ENCODE measurements at regions not wholly inside any gene's neighbourhood (a gene's known extent, or its start where the extent isn't known, plus 50 kb on each side); places are given as distances from the start of the nearest gene placed in this dataset.

- Histone ChIP-seq H3K4me2 (ENCODE audit: low read depth, low read length, poor library complexity, severe bottlenecking) (no peak overlapping the region), H3K4me1 (ENCODE audit: low read length) (no peaks in the 10 kb centered on the region), H3K79me2 (ENCODE audit: low read length) (no peaks in the 10 kb centered on the region), H3K27me3 (ENCODE audit: low read length) (no peaks in the 10 kb centered on the region), H3K9me3 (ENCODE audit: low read length) (no peaks in the 10 kb centered on the region), H3K4me3 (ENCODE audit: low read length) (no peak overlapping the region), H4K20me1 (ENCODE audit: insufficient read depth, low read depth, low read length) (no peaks in the 10 kb centered on the region), H2AFZ (ENCODE audit: low read length) (no peak overlapping the region), H3K36me3 (ENCODE audit: insufficient read depth, low read length) (no peaks in the 10 kb centered on the region), H3K27ac (ENCODE audit: low read length) (no peak overlapping the region), H3K9ac (ENCODE audit: low read length) (no peak overlapping the region), H3K9me2 (replicated peaks; ENCODE audit: insufficient read depth, low read length) (no peaks in the 10 kb centered on the region)
- no peak for DNase-seq
Observed at GRCh38 chr20:60233018-60233630, 274.9 kb downstream of the CDH26 start.

- no peak overlapping the region for H3K27ac ChIP-seq (ENCODE audit: low read length)
- no peaks in the 10 kb centered on the region for H3K36me3 ChIP-seq (ENCODE audit: insufficient read depth, low read length)
- no peaks in the 10 kb centered on the region for H3K79me2 ChIP-seq (ENCODE audit: low read length)
- H3K9ac ChIP-seq (ENCODE audit: low read length): no peak overlapping the region
- H3K4me3 ChIP-seq (ENCODE audit: low read length): no peak overlapping the region
- H3K4me1 ChIP-seq (ENCODE audit: low read length): no peaks in the 10 kb centered on the region
- no peak for DNase-seq
- H4K20me1 ChIP-seq (ENCODE audit: insufficient read depth, low read depth, low read length): no peaks in the 10 kb centered on the region
- H3K9me3 ChIP-seq (ENCODE audit: low read length): no peaks in the 10 kb centered on the region
- no peak overlapping the region for H2AFZ ChIP-seq (ENCODE audit: low read length)
- H3K4me2 ChIP-seq (ENCODE audit: low read depth, low read length, poor library complexity, severe bottlenecking): no peak overlapping the region
- H3K9me2 ChIP-seq (replicated peaks; ENCODE audit: insufficient read depth, low read length): no peaks in the 10 kb centered on the region
- no peaks in the 10 kb centered on the region for H3K27me3 ChIP-seq (ENCODE audit: low read length)
Observed at GRCh38 chr20:60236613-60237012, 278.4 kb downstream of the CDH26 start.

GRCh38 chr20:60237981-60238380 is 279.8 kb downstream of the CDH26 start:
- Histone ChIP-seq H3K27me3 (ENCODE audit: low read length) (no peaks in the 10 kb centered on the region), H3K9me2 (replicated peaks; ENCODE audit: insufficient read depth, low read length) (no peaks in the 10 kb centered on the region), H3K36me3 (ENCODE audit: insufficient read depth, low read length) (no peaks in the 10 kb centered on the region), H3K79me2 (ENCODE audit: low read length) (no peaks in the 10 kb centered on the region), H4K20me1 (ENCODE audit: insufficient read depth, low read depth, low read length) (no peaks in the 10 kb centered on the region), H3K9me3 (ENCODE audit: low read length) (no peaks in the 10 kb centered on the region), H3K27ac (ENCODE audit: low read length) (no peak overlapping the region), H3K4me2 (ENCODE audit: low read depth, low read length, poor library complexity, severe bottlenecking) (no peak overlapping the region), H3K4me1 (ENCODE audit: low read length) (no peaks in the 10 kb centered on the region), H3K9ac (ENCODE audit: low read length) (no peak overlapping the region), H2AFZ (ENCODE audit: low read length) (no peak overlapping the region), H3K4me3 (ENCODE audit: low read length) (no peak overlapping the region)
- DNase-seq: no peak

GRCh38 chr20:60238992-60239660 is 280.9 kb downstream of the CDH26 start:
- Histone ChIP-seq H3K36me3 (ENCODE audit: insufficient read depth, low read length) (no peaks in the 10 kb centered on the region), H3K27me3 (ENCODE audit: low read length) (no peaks in the 10 kb centered on the region), H3K9ac (ENCODE audit: low read length) (no peak overlapping the region), H3K27ac (ENCODE audit: low read length) (no peak overlapping the region), H3K4me3 (ENCODE audit: low read length) (no peak overlapping the region), H3K79me2 (ENCODE audit: low read length) (no peaks in the 10 kb centered on the region), H3K9me3 (ENCODE audit: low read length) (no peaks in the 10 kb centered on the region), H3K4me2 (ENCODE audit: low read depth, low read length, poor library complexity, severe bottlenecking) (no peak overlapping the region), H3K4me1 (ENCODE audit: low read length) (no peaks in the 10 kb centered on the region), H3K9me2 (replicated peaks; ENCODE audit: insufficient read depth, low read length) (no peaks in the 10 kb centered on the region), H4K20me1 (ENCODE audit: insufficient read depth, low read depth, low read length) (no peaks in the 10 kb centered on the region), H2AFZ (ENCODE audit: low read length) (no peak overlapping the region)
- no peak for DNase-seq

GRCh38 chr20:60239956-60240355 is 281.7 kb downstream of the CDH26 start:
- H3K9ac ChIP-seq (ENCODE audit: low read length): no peak overlapping the region
- no peaks in the 10 kb centered on the region for H3K36me3 ChIP-seq (ENCODE audit: insufficient read depth, low read length)
- no peaks in the 10 kb centered on the region for H3K9me3 ChIP-seq (ENCODE audit: low read length)
- no peak overlapping the region for H2AFZ ChIP-seq (ENCODE audit: low read length)
- H4K20me1 ChIP-seq (ENCODE audit: insufficient read depth, low read depth, low read length): no peaks in the 10 kb centered on the region
- no peaks in the 10 kb centered on the region for H3K27me3 ChIP-seq (ENCODE audit: low read length)
- H3K4me1 ChIP-seq (ENCODE audit: low read length): no peaks in the 10 kb centered on the region
- DNase-seq: no peak
- H3K9me2 ChIP-seq (replicated peaks; ENCODE audit: insufficient read depth, low read length): no peaks in the 10 kb centered on the region
- no peaks in the 10 kb centered on the region for H3K79me2 ChIP-seq (ENCODE audit: low read length)
- H3K4me3 ChIP-seq (ENCODE audit: low read length): no peak overlapping the region
- H3K27ac ChIP-seq (ENCODE audit: low read length): no peak overlapping the region
- no peak overlapping the region for H3K4me2 ChIP-seq (ENCODE audit: low read depth, low read length, poor library complexity, severe bottlenecking)

GRCh38 chr20:60240415-60240814 is 282.2 kb downstream of the CDH26 start:
- H3K27ac ChIP-seq (ENCODE audit: low read length): no peak overlapping the region
- no peaks in the 10 kb centered on the region for H4K20me1 ChIP-seq (ENCODE audit: insufficient read depth, low read depth, low read length)
- no peak overlapping the region for H3K4me2 ChIP-seq (ENCODE audit: low read depth, low read length, poor library complexity, severe bottlenecking)
- no peak for DNase-seq
- H3K9me2 ChIP-seq (replicated peaks; ENCODE audit: insufficient read depth, low read length): no peaks in the 10 kb centered on the region
- no peak overlapping the region for H2AFZ ChIP-seq (ENCODE audit: low read length)
- no peaks in the 10 kb centered on the region for H3K4me1 ChIP-seq (ENCODE audit: low read length)
- no peaks in the 10 kb centered on the region for H3K9me3 ChIP-seq (ENCODE audit: low read length)
- H3K9ac ChIP-seq (ENCODE audit: low read length): no peak overlapping the region
- no peaks in the 10 kb centered on the region for H3K27me3 ChIP-seq (ENCODE audit: low read length)
- no peaks in the 10 kb centered on the region for H3K36me3 ChIP-seq (ENCODE audit: insufficient read depth, low read length)
- no peaks in the 10 kb centered on the region for H3K79me2 ChIP-seq (ENCODE audit: low read length)
- H3K4me3 ChIP-seq (ENCODE audit: low read length): no peak overlapping the region

- H3K4me1 ChIP-seq (ENCODE audit: low read length): no peaks in the 10 kb centered on the region
- no peak overlapping the region for H3K4me2 ChIP-seq (ENCODE audit: low read depth, low read length, poor library complexity, severe bottlenecking)
Observed at GRCh38 chr20:60240986-60241385, 282.8 kb downstream of the CDH26 start.

GRCh38 chr20:60242836-60243505 is 284.7 kb downstream of the CDH26 start:
- Histone ChIP-seq H3K27ac (ENCODE audit: low read length) (no peak overlapping the region), H3K9ac (ENCODE audit: low read length) (no peak overlapping the region), H3K27me3 (ENCODE audit: low read length) (no peaks in the 10 kb centered on the region), H2AFZ (ENCODE audit: low read length) (no peak overlapping the region), H3K4me3 (ENCODE audit: low read length) (no peak overlapping the region), H3K79me2 (ENCODE audit: low read length) (no peaks in the 10 kb centered on the region), H3K4me1 (ENCODE audit: low read length) (no peaks in the 10 kb centered on the region), H4K20me1 (ENCODE audit: insufficient read depth, low read depth, low read length) (no peaks in the 10 kb centered on the region), H3K9me3 (ENCODE audit: low read length) (no peaks in the 10 kb centered on the region), H3K9me2 (replicated peaks; ENCODE audit: insufficient read depth, low read length) (no peaks in the 10 kb centered on the region), H3K4me2 (ENCODE audit: low read depth, low read length, poor library complexity, severe bottlenecking) (no peak overlapping the region), H3K36me3 (ENCODE audit: insufficient read depth, low read length) (no peaks in the 10 kb centered on the region)
- no peak for DNase-seq

More at GRCh38 chr20:60240986-60241385, 282.8 kb downstream of the CDH26 start:
- no peak overlapping the region for H3K27ac ChIP-seq (ENCODE audit: low read length)
- no peaks in the 10 kb centered on the region for H3K79me2 ChIP-seq (ENCODE audit: low read length)
- no peaks in the 10 kb centered on the region for H3K9me3 ChIP-seq (ENCODE audit: low read length)
- no peak overlapping the region for H2AFZ ChIP-seq (ENCODE audit: low read length)
- no peak overlapping the region for H3K9ac ChIP-seq (ENCODE audit: low read length)
- H3K36me3 ChIP-seq (ENCODE audit: insufficient read depth, low read length): no peaks in the 10 kb centered on the region
- H3K4me3 ChIP-seq (ENCODE audit: low read length): no peak overlapping the region
- no peaks in the 10 kb centered on the region for H3K9me2 ChIP-seq (replicated peaks; ENCODE audit: insufficient read depth, low read length)
- no peaks in the 10 kb centered on the region for H4K20me1 ChIP-seq (ENCODE audit: insufficient read depth, low read depth, low read length)
- no peak for DNase-seq
- no peaks in the 10 kb centered on the region for H3K27me3 ChIP-seq (ENCODE audit: low read length)
